GM12891 (cell line): ENCODE measurements at regions not wholly inside any gene's neighbourhood (a gene's known extent, or its start where the extent isn't known, plus 50 kb on each side); places are given as distances from the start of the nearest gene placed in this dataset.

Experiments used
- PAX5 ChIP-seq: IDR thresholded peaks from 2 replicates; pipeline ENCODE4 v1.6.1; 2011; ENCODE audit warnings: low read length, moderate library complexity, mild to moderate bottlenecking; ENCODE audit not compliant: insufficient read depth, severe bottlenecking
- POLR2A ChIP-seq: IDR thresholded peaks from 2 replicates; pipeline ENCODE4 v1.6.1; 2011; ENCODE audit warnings: low read depth, low read length, control low read depth
- POLR2AphosphoS5 ChIP-seq: IDR thresholded peaks from 2 replicates; pipeline ENCODE4 v1.6.1; 2011; ENCODE audit warnings: low read depth, low read length, control low read depth
- POU2F2 ChIP-seq: IDR thresholded peaks from 2 replicates; pipeline ENCODE4 v1.6.1; 2011; ENCODE audit warnings: low read depth, mild to moderate bottlenecking, control low read depth, low read length, moderate library complexity
- SPI1 ChIP-seq: IDR thresholded peaks from 2 replicates; pipeline ENCODE4 v1.6.1; 2011; ENCODE audit warnings: low read depth, low read length, control low read depth
- TAF1 ChIP-seq: IDR thresholded peaks from 2 replicates; pipeline ENCODE4 v1.6.1; 2011; ENCODE audit warnings: low read depth, low read length, control low read depth

GRCh38 chr7:68309806-68310205 is 1288.5 kb upstream of the AUTS2 start:
- TF ChIP-seq POLR2A, result no peak
- no peak for TF ChIP-seq SPI1
- no peak for TF ChIP-seq POLR2AphosphoS5
- no peak for TF ChIP-seq TAF1
- TF ChIP-seq POU2F2, result no peak
- TF ChIP-seq PAX5, result no peak
